OCI-M1 (cell line): ENCODE measurements at regions not wholly inside any gene's neighbourhood (a gene's known extent, or its start where the extent isn't known, plus 50 kb on each side); places are given as distances from the start of the nearest gene placed in this dataset.

ENCODE experiments used
- DNase-seq: peaks from one replicate; lab custom pipeline; 2025; lab: John Stamatoyannopoulos, UW

DNA sequence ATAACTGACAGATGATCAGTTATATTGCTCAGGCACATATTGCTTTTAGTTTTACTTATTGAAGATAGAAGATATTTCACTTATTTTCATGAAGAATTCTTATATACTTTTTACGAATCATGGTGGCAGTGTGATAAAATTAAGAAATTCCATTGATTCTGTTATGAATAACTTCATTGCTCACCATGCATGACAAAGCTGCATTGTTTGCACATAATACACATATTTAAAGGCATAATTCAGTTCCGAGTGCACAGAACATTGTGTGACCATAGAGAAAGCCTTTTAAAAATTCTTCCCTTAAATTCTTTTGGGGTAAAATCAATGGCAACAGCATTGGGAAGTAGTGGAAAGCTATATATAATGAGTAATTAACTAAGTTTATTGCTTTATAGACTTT lies 82.5 kb upstream of the NAALADL2 start:
- no peak for DNase-seq

DNA sequence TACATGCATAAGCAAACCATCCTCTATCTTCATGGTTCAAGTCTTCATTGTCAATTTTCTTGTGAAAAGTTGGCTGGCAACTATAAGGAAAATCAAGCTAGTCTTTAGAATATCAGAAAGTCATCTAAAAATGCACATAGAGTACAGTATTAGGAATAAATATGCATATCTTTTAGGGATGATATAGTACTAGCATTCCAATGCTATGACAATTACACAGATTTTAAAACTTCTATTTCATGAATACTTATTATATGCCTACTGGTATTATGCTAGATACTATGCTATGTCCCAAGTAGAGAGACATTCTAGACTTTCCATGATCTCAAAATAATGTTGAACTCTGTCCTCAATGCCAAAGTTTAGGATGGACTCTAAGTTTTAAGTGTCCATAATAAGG lies 81.3 kb upstream of the NAALADL2 start:
- no peak for DNase-seq

DNA sequence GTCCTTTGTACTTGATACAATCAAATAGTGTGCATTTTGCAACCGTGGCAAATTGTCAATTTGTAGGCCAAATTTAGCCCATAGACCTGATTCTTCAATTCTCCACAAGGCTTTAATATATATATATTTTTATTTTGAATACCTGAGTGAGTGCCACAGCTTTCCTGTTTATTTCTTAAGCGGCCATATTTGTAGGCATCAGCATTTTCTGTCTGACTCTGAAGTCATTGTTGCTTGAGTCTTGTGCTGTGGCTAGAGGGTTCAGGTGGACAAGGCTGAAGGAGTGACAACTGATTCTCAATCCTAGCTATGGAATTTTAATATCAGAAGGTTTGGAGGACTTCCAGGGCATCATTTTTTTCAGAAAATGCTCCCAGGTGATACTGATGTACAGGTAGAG lies 75.6 kb upstream of the NAALADL2 start:
- no peak for DNase-seq

DNA sequence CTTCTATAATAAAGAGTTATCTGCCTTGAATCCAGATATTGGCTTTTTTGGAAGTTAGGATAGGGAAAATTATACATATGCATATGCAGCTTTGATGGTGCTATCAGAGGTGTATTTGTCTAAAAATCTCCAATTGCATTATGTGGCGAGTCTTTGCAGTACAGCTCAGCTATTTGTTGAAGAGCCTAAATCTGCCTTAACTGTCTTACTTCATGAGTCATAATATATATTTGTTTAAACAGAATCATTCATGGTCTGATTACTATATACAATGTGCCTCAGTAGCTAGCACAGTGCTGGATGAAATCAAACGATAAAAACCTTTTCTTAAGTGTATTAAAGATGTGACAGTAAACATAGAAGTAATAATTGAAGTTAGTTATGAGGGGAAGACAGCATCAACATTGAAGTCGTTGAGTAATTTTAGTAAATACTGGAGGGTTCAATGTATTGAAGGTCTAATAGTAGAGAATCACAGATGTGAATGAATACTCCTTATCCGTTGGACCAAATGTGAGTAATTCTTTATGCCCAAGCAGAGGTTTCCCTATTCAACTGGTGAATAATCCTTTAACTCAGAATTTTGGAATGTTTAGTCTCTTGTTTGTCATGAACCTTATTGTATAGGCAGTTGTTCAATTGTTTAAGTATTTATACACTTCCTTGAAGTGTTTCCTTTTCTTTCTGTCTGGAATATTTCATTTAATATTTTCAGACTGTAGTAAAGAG lies 74.8 kb upstream of the NAALADL2 start:
- no peak for DNase-seq

DNA sequence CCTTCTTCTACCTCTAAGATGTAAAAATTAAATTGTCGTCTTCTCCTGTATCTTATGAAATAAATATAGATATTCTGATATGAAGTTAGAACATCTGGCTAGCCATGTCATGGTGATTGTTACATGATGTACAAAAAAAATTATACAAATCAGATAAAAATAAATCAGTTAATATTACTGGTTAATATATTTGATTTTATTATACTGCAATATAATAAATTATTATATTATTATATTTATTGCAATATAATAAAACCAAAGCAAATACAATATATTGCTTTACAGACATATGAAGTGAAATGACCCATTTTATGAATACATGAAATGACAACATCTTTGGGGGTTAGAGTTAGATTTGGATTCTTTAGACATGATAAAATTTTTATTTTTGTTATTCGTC lies 72.3 kb upstream of the NAALADL2 start:
- DNase-seq: no peak

DNA sequence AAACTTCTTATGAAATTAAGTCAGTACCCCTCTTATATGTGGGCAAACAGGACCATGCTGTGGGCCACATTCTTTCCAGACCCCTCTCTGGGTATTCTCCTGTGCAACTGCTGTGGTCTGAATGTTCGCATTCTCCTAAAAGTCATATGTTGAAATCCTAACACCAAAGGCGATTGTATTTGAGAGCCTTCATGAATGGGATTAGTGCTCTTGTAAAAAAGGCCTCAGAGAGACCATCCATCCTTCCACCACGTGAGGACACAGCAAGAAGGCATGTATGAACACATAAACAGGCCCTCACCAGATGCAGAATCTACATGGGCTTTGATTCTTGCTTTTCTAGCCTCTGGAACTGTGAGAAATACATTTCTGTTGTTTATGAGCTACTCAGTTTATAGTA lies 68.0 kb upstream of the NAALADL2 start:
- no peak for DNase-seq

DNA sequence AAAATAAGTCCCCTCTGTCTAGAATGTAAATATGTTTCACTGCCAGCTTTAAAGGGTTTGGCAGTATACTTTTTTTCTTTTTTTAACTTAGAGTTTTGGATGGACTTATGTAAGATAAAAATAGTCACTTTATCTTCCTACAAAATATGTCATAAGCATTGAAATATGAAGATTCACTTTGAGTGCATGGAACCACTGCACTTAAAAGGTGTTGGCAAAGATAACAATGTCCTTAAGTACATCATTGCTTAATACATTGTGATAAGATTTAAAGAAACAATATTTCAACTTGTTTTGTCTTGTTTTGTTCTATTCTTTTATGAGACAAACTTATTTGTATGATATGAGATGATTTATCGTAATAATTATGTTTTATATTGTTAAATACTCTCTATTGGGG lies 66.3 kb upstream of the NAALADL2 start:
- DNase-seq: peak; percentile 52
